ENCODE measurements at regions not wholly inside any gene's neighbourhood (a gene's known extent, or its start where the extent isn't known, plus 50 kb on each side); places are given as distances from the start of the nearest gene placed in this dataset.
A peak's percentile ranks its signal among the peaks of the same experiment; 100 is the strongest.

DNA sequence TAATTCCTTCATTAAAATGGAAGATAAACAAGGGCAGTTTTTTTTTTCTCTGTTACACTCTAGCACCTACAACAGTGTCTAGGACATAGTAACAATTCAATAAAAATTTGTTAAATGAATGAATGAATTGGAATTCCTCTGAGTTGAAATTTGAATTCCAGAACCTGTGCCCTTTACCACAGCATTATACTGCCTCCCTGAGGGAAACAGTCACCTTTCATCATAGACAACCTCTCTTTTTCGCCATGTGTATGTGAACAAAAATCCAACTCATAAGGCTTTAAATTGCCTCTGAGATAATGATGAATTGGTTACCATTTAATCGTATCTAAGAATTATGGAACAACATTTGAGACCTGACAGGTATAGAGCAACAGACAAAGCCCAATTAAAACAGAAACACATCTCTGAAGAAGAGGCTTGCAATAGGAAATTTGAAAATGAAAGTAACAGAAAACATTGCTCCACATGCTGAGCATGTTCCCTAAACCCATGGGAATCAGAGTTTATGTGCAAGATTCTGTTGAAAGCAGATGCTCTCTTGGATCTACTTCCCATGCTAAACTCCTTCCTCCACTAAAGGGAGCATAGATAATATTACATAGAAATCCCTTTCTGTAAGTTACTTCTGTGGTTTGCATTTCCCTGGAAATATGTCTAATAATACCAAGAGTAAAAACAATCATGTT, 657.8 kb downstream of the GALC start:
- Histone ChIP-seq H2AK5ac (ENCODE audit: low read depth, low read length) (no peak overlapping the region), H2AK9ac (replicated peaks; ENCODE audit: low read depth, low read length, poor library complexity) (no peak overlapping the region), H3K56ac (ENCODE audit: extremely low read depth, insufficient read depth, low read length) (no peak overlapping the region), H3K9ac (ENCODE audit: low read depth, low read length) (no peak overlapping the region), H3K18ac (ENCODE audit: low read depth, low read length) (no peak overlapping the region), H2BK120ac (ENCODE audit: low read depth, low read length) (no peak overlapping the region), H3K79me1 (ENCODE audit: low read depth in 1 of 2, low read length in 2 of 2) (no peaks in the 10 kb centered on the region), H3K4ac (ENCODE audit: low read depth, low read length) (no peak overlapping the region), H3K23ac (ENCODE audit: low read depth, low read length) (no peak overlapping the region), H3K4me3 (ENCODE audit: insufficient read depth, low read depth, low read length) (no peak overlapping the region), H3K9me3 (ENCODE audit: control insufficient read depth, insufficient read depth, low read length) (peaks cover 5% of the 10 kb centered on the region; the same call in 1 of the 2 replicates), H3K4me2 (ENCODE audit: low read depth, low read length) (peak overlapping the region; percentile 56; the same call in 1 of the 2 replicates), H2BK20ac (ENCODE audit: low read depth, low read length) (no peak overlapping the region), H3K4me1 (ENCODE audit: control insufficient read depth, insufficient read depth, low read length) (no peaks in the 10 kb centered on the region; the same call in 1 of the 2 replicates), H3K9me1 (ENCODE audit: insufficient read depth, low read length) (no peaks in the 10 kb centered on the region), H2BK15ac (ENCODE audit: low read depth, low read length) (no peak overlapping the region), H4K8ac (ENCODE audit: low read depth in 2 of 2, low read length in 2 of 2) (no peak overlapping the region), H2AFZ (replicated peaks; ENCODE audit: low read length, poor library complexity) (no peak overlapping the region), H3K27me3 (ENCODE audit: control insufficient read depth, insufficient read depth, low read length) (no peaks in the 10 kb centered on the region), H2BK5ac (ENCODE audit: low read depth, low read length, poor library complexity, severe bottlenecking) (no peak overlapping the region), H3K27ac (ENCODE audit: insufficient read depth, low read length) (no peak overlapping the region), H4K5ac (ENCODE audit: low read depth, low read length) (no peak overlapping the region), H3K36me3 (ENCODE audit: control insufficient read depth, insufficient read depth, low read length) (no peaks in the 10 kb centered on the region), H4K91ac (ENCODE audit: insufficient read depth, low read depth, low read length) (no peak overlapping the region), H3K14ac (replicated peaks; ENCODE audit: low read depth, low read length) (no peak overlapping the region), H4K20me1 (ENCODE audit: insufficient read depth, low read length) (no peaks in the 10 kb centered on the region)
- no TSS peak for BruUV-seq (replicated peaks)
- no peak for ATAC-seq (ENCODE audit: low read depth)
- no CpG with 5 or more reads among the region's 2 CpGs for WGBS, 2 experiments (ENCODE audit: extremely low coverage in 2 of 2, insufficient read length in 1 of 2)
- DNase-seq = no peak
- dilution Hi-C loops (cut with HindIII; ENCODE audit: low sequenced_read_pairs, unreplicated experiment) (no loop called here), in situ Hi-C loops (cut with MboI; ENCODE audit: low sequenced_read_pairs) (no loop called here), intact Hi-C loops (cut with micrococcal nuclease) (loop anchor here (10.0 kb wide), 1 partner anchor 1800 kb away; the partner anchor contains the start of gene FLRT2)
- POLR2A ChIA-PET (ENCODE audit: unreplicated experiment) = no interaction called here
- CTCF ChIA-PET = no interaction called here
- no peak for TF ChIP-seq CHD1 (IDR thresholded peaks at IDR 0.05; ENCODE audit: low read depth, low read length)
- TF ChIP-seq, protein P1, sequence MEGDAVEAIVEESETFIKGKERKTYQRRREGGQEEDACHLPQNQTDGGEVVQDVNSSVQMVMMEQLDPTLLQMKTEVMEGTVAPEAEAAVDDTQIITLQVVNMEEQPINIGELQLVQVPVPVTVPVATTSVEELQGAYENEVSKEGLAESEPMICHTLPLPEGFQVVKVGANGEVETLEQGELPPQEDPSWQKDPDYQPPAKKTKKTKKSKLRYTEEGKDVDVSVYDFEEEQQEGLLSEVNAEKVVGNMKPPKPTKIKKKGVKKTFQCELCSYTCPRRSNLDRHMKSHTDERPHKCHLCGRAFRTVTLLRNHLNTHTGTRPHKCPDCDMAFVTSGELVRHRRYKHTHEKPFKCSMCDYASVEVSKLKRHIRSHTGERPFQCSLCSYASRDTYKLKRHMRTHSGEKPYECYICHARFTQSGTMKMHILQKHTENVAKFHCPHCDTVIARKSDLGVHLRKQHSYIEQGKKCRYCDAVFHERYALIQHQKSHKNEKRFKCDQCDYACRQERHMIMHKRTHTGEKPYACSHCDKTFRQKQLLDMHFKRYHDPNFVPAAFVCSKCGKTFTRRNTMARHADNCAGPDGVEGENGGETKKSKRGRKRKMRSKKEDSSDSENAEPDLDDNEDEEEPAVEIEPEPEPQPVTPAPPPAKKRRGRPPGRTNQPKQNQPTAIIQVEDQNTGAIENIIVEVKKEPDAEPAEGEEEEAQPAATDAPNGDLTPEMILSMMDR (conservative IDR thresholded peaks at IDR 0.05; ENCODE audit: low read depth, low read length) = 0 out of 2 replicates have a peak, but pooled peaks have one; percentile 7

Data from IMR-90 (cell line).